Cardiac fibroblast (primary cell): ENCODE measurements at regions not wholly inside any gene's neighbourhood (a gene's known extent, or its start where the extent isn't known, plus 50 kb on each side); places are given as distances from the start of the nearest gene placed in this dataset.
"Not testable (repeated sequence)": the region's sequence is repeated elsewhere in the genome, so short reads cannot be mapped to it uniquely, and the experiment has no call there.

ENCODE experiments used
- DNase-seq, 2 donors: peaks; one replicate each; pipeline versions ENCODE4 v3.0.0 to v3.0.0-alpha.2; 2010; ENCODE audit warnings: low read depth in 2 of 2
- H3K4me3 ChIP-seq, 2 donors: replicated peaks in 1 of 2; 1 replicate in 1 of 2; 2 replicates in 1 of 2; pipeline ENCODE4 v1.5.1; 2011; ENCODE audit warnings: low read depth in 2 of 2, low read length in 2 of 2, mild to moderate bottlenecking in 2 of 2, moderate library complexity in 1 of 2
- CTCF ChIP-seq: IDR thresholded peaks from one replicate; pipeline ENCODE4 v1.5.1; 2011; ENCODE audit warnings: low read depth, mild to moderate bottlenecking, low read length, inconsistent platforms

- H3K4me3 ChIP-seq = no peak overlapping the region
- TF ChIP-seq CTCF = no peak
- no peak for DNase-seq
These were observed 190.5 kb downstream of the SH3BGRL start for GRCh38 chrX:81392396-81392795.

- DNase-seq = no peak
- no peak for TF ChIP-seq CTCF
These were observed 203.9 kb downstream of the SH3BGRL start for GRCh38 chrX:81405781-81406180.

GRCh38 chrX:81411517-81411916 lies 209.6 kb downstream of the SH3BGRL start:
- DNase-seq = no peak
- no peak for TF ChIP-seq CTCF
- no peak overlapping the region for H3K4me3 ChIP-seq

More at GRCh38 chrX:81405781-81406180, 203.9 kb downstream of the SH3BGRL start:
- H3K4me3 ChIP-seq = no peak overlapping the region

GRCh38 chrX:81412428-81412827 lies 210.5 kb downstream of the SH3BGRL start:
- no peak overlapping the region for H3K4me3 ChIP-seq
- DNase-seq = no peak
- TF ChIP-seq CTCF = no peak

- not testable (repeated sequence) for H3K4me3 ChIP-seq, DNase-seq
These were observed 211.0 kb downstream of the SH3BGRL start for GRCh38 chrX:81412857-81413256.

GRCh38 chrX:81414630-81415029 lies 212.7 kb downstream of the SH3BGRL start:
- no peak overlapping the region for H3K4me3 ChIP-seq
- DNase-seq = peak in 1 of 2 donors; percentile 11

More at GRCh38 chrX:81414630-81415029, 212.7 kb downstream of the SH3BGRL start:
- no peak for TF ChIP-seq CTCF
